ENCODE measurements at regions not wholly inside any gene's neighbourhood (a gene's known extent, or its start where the extent isn't known, plus 50 kb on each side); places are given as distances from the start of the nearest gene placed in this dataset.

DNA sequence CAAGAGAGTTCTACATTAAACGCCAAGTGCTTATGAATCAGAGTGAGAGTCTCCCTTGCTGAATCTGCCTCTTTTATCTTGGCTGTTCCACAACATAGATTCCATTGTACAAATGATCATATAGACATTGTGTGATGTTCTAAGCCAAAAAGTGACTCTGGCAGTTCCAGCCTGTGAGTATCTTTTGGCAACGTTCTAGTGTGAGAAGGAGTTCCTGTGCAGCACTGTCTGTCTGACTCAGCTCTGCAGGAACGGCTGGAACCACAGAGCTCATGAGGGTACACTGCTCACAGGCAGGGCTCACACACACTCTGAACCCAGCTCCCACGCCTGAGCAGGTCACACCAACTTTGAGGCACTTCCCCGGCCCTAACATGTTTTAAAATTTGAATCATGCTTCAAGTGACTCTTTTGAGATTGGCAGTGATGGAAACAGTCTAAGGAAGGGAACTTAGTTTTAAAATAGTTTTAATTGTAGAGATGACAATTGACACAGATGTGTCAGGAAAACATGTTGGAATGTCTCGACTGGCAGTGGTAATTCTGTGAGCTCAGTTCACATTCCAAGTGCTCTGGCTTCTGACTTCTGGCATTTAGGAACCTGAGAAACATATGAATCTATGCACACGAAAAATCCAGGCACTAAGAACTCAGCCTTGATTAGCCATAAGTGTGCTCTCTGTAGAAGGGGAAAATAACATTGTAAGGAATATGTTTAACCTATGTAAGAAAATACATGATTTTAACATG lies 272.0 kb downstream of the UQCRFS1 start:
- no peak overlapping the region for H3K4me3 ChIP-seq (ENCODE audit: low read depth, low read length)
- ChIA-PET CTCF (interaction anchor here (1.3 kb wide), 1 partner anchor 12 kb away, joined by 3 read pairs; no protein-coding TSS in a partner anchor), POLR2A (no interaction called here)
- no peaks in the 10 kb centered on the region for H3K27me3 ChIP-seq (ENCODE audit: control insufficient read depth, insufficient read depth, low read length)
- TF ChIP-seq, protein P1, sequence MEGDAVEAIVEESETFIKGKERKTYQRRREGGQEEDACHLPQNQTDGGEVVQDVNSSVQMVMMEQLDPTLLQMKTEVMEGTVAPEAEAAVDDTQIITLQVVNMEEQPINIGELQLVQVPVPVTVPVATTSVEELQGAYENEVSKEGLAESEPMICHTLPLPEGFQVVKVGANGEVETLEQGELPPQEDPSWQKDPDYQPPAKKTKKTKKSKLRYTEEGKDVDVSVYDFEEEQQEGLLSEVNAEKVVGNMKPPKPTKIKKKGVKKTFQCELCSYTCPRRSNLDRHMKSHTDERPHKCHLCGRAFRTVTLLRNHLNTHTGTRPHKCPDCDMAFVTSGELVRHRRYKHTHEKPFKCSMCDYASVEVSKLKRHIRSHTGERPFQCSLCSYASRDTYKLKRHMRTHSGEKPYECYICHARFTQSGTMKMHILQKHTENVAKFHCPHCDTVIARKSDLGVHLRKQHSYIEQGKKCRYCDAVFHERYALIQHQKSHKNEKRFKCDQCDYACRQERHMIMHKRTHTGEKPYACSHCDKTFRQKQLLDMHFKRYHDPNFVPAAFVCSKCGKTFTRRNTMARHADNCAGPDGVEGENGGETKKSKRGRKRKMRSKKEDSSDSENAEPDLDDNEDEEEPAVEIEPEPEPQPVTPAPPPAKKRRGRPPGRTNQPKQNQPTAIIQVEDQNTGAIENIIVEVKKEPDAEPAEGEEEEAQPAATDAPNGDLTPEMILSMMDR (IDR thresholded peaks at IDR 0.05; ENCODE audit: insufficient read depth, low read depth, low read length): no peak
- no peaks in the 10 kb centered on the region for H3K36me3 ChIP-seq (ENCODE audit: control insufficient read depth, insufficient read depth, low read length)
- DNase-seq (ENCODE audit: low read depth): peak; percentile 58

DNA sequence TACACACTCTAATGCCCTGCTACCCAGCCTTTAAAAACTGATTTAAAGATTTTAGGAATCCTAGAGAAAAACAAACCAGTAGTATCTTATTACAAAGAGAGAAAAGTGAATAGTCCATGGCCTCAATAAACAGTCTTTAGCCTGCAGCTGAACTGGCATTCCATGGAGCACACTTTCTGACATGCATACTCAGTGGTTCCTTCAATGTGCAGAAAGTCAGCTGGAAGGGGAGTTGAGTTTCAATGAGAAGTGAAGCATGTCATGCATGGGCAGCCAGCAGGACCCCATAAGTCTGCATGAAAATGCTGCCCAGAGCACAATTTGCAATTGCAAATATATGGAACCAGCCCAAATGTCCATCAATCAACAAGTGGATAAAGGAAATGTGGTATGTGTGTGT lies 273.7 kb downstream of the UQCRFS1 start:
- no peaks in the 10 kb centered on the region for H3K27me3 ChIP-seq (ENCODE audit: control insufficient read depth, insufficient read depth, low read length)
- H3K36me3 ChIP-seq (ENCODE audit: control insufficient read depth, insufficient read depth, low read length): no peaks in the 10 kb centered on the region
- no peak for DNase-seq (ENCODE audit: low read depth)
- TF ChIP-seq, protein P1 (IDR thresholded peaks at IDR 0.05; ENCODE audit: insufficient read depth, low read depth, low read length): no peak
- ChIA-PET CTCF (interaction anchor here (0.6 kb wide), 3 partner anchors 14 to 1072 kb away, joined by 3 read pairs; no protein-coding TSS in a partner anchor), POLR2A (no interaction called here)
- H3K4me3 ChIP-seq (ENCODE audit: low read depth, low read length): no peak overlapping the region

DNA sequence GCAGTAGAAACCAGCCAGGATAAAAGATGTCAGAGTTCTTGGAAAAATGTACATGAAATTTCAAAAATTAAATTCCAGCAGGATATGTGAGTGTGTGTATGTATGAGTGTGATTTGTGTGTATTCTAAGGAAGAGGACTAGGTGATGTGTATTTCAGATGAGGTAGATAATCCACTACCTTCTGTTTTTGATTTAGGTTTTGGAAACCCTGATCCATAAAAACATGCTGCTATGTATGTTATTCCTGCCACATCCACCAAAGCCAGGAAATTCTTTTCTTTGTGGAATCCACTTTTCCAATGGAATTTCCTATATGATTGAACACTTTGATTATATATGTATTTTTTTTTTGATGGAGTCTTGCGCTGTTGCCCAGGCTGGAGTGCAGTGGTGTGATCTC lies 276.9 kb downstream of the UQCRFS1 start:
- TF ChIP-seq, protein P1 (IDR thresholded peaks at IDR 0.05; ENCODE audit: insufficient read depth, low read depth, low read length): no peak
- H3K36me3 ChIP-seq (ENCODE audit: control insufficient read depth, insufficient read depth, low read length): no peaks in the 10 kb centered on the region
- H3K27me3 ChIP-seq (ENCODE audit: control insufficient read depth, insufficient read depth, low read length): no peaks in the 10 kb centered on the region
- POLR2A ChIA-PET: no interaction called here
- H3K4me3 ChIP-seq (ENCODE audit: low read depth, low read length): no peak overlapping the region
- no peak for DNase-seq (ENCODE audit: low read depth)
- CTCF ChIA-PET: interaction anchor here (0.7 kb wide), 1 partner anchor 140 kb away, joined by 3 read pairs; no protein-coding TSS in a partner anchor

DNA sequence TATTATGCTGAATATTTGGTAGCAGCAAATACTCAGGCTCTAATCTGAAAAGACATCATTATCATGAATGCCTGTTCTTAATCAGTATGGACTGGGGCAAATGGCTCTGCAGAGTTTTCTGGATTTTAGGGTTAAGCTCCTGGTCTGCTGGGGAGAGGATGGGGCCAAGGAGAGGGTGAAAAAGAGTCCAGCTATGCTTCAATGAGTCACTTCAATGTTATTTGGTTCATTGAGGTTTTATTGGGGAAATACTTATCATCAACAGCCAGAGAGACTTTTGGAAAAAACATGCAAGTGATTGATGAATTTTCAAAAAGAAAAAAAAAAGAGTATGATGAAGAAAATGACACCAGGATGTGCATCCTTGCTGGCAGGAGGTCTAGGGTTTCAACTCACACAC lies 278.3 kb downstream of the UQCRFS1 start:
- ChIA-PET CTCF (no interaction called here), POLR2A (no interaction called here)
- Histone ChIP-seq H3K36me3 (ENCODE audit: control insufficient read depth, insufficient read depth, low read length) (no peaks in the 10 kb centered on the region), H3K27me3 (ENCODE audit: control insufficient read depth, insufficient read depth, low read length) (no peaks in the 10 kb centered on the region), H3K4me3 (ENCODE audit: low read depth, low read length) (no peak overlapping the region)
- TF ChIP-seq, protein P1 (IDR thresholded peaks at IDR 0.05; ENCODE audit: insufficient read depth, low read depth, low read length): no peak
- DNase-seq (ENCODE audit: low read depth): no peak

DNA sequence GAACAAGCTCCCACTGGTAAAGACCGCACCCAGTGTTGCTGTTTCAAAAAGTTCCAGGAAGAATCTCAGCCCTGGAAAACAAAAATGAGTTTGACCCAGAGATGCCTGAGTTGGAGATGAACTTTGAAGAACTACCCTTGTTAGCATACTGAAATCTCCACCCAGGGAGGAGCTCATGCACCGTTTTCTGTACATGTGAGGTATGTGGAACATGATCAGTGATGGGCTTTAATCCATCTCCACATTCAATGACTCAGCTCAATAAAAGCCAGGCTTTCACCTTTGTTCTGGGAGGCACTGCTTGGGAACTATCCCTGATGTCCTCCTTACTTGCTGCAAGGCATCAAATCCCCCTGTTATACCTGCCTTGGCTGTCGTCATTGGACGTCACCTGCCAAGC lies 279.9 kb downstream of the UQCRFS1 start:
- Histone ChIP-seq H3K27me3 (ENCODE audit: control insufficient read depth, insufficient read depth, low read length) (no peaks in the 10 kb centered on the region), H3K36me3 (ENCODE audit: control insufficient read depth, insufficient read depth, low read length) (no peaks in the 10 kb centered on the region), H3K4me3 (ENCODE audit: low read depth, low read length) (no peak overlapping the region)
- TF ChIP-seq, protein P1 (IDR thresholded peaks at IDR 0.05; ENCODE audit: insufficient read depth, low read depth, low read length): no peak
- ChIA-PET CTCF (interaction anchor here (1.7 to 2.0 kb wide), 2 partner anchors 17 to 20 kb away, joined by 3 to 4 read pairs; no protein-coding TSS in a partner anchor), POLR2A (no interaction called here)
- DNase-seq (ENCODE audit: low read depth): no peak

Measured in BJ (cell line).